Skin epidermis (tissue), 12 donors: ENCODE measurements at regions not wholly inside any gene's neighbourhood (a gene's known extent, or its start where the extent isn't known, plus 50 kb on each side); places are given as distances from the start of the nearest gene placed in this dataset.
"Not testable (repeated sequence)": the region's sequence is repeated elsewhere in the genome, so short reads cannot be mapped to it uniquely, and the experiment has no call there.

Experiments
- H3K27ac ChIP-seq, 21 experiments: fragments of 200-600 bp; sonication (generic) in 11 of 21; one replicate each; pipeline ENCODE4 v1.5.0; 2020; ENCODE audit warnings: mild to moderate bottlenecking in 3 of 21, inconsistent platforms in 2 of 21, moderate library complexity in 2 of 21
- H3K4me3 ChIP-seq, 7 experiments: fragments of 200-600 bp; sonication (generic) in 2 of 7; one replicate each; pipeline ENCODE4 v1.5.0; 2020; ENCODE audit warnings: inconsistent platforms in 2 of 7, mild to moderate bottlenecking in 2 of 7, moderate library complexity in 1 of 7

- not testable (repeated sequence) for H3K27ac ChIP-seq
Observed at GRCh38 chr1:222470252-222470805, 77.6 kb downstream of the HHIPL2 start.

GRCh38 chr1:222466150-222466865 lies 81.6 kb downstream of the HHIPL2 start:
- peak overlapping the region in 2 of 7 experiments; percentile 15 to 40 for H3K4me3 ChIP-seq

More at GRCh38 chr1:222470252-222470805, 77.6 kb downstream of the HHIPL2 start:
- H3K4me3 ChIP-seq, result not testable (repeated sequence)

GRCh38 chr1:222465211-222466041 lies 82.5 kb downstream of the HHIPL2 start:
- peak overlapping the region; percentile 15 to 40 (median 34) for H3K4me3 ChIP-seq
- H3K27ac ChIP-seq, result peak overlapping the region in 19 of 21 experiments; percentile 7 to 90 (median 74)

More at GRCh38 chr1:222466150-222466865, 81.6 kb downstream of the HHIPL2 start:
- H3K27ac ChIP-seq, result peak overlapping the region in 17 of 21 experiments; percentile 7 to 90 (median 74)

DNA sequence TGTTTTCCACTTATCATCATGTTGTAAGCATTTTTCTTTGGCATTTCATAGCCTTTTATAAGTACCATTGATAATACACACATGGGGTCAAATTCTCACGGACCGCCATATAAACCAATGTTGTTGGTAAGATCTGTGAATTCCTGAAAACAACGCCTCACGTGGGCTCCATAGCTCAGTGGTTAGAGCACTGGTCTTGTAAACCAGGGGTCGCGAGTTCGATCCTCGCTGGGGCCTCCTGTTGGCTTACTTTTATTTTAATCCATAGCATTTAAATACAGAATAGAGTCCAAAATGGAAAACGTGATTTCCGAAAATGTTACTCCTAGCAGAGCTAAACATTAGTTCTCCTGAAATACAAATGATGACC lies 83.1 kb downstream of the HHIPL2 start:
- peak overlapping the region; percentile 15 to 40 (median 34) for H3K4me3 ChIP-seq
- H3K27ac ChIP-seq, result peak overlapping the region in 13 of 21 experiments; percentile 7 to 90 (median 75)

GRCh38 chr1:222463059-222463730 lies 84.7 kb downstream of the HHIPL2 start:
- no peak overlapping the region for H3K27ac ChIP-seq
- H3K4me3 ChIP-seq, result no peak overlapping the region

DNA sequence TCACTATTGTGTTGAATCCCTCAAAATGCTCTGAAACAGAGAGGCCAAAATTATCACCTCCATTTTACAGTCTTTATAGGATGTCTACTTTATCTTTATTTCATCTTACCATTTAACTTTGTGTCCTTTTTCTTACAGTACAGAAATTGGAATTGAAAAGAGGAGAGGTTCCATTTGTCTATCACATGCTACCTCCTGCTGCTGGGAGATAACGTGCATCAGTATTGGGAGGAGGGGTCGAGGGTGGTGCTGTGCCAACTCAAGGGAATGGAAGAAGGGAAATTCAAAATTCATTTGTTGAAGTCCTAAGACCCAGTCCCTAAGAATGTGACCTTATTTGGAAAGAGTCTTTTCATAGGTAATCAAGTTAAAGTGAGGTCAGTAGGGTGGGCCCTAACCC lies 85.3 kb downstream of the HHIPL2 start:
- no peak overlapping the region for H3K27ac ChIP-seq
- no peak overlapping the region for H3K4me3 ChIP-seq

DNA sequence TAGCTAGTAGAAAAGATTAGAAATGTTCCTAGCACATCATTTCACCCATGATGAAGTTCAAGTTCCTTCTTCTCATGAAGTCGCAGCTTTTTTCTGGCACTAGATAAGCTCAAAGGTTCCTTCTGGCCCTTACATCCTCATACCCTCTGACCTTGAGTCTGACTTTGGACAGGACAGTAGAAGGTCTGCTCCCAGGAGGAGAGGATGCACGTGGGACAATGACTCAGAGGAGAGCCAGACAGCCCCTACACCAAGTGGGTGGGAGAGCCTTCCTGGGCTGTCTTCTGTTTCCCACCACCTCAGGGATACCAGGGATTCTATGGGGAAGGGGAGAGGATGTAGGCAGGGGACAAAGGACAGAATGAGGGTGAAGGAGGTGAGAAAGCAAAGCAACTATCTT lies 86.0 kb downstream of the HHIPL2 start:
- Histone ChIP-seq H3K27ac (no peak overlapping the region), H3K4me3 (no peak overlapping the region)

DNA sequence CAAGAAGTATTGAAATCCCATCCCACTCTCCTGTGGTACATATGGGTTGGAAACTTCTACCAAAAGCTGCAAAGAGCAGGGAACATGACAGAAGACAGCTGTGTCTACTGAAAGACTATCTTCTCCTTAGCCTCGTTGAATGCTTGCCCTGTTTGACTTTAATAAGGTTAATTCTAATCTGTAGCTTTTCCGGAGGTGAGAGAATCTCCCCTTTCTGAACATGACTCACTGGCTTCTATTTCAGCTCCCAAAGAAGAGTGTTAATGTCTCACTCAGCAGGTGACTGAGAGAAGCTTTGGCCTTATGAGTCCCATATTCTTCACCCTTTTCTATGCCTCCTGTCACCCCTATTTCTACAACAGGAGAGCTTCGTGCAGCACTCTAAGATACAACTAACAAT lies 88.3 kb downstream of the HHIPL2 start:
- Histone ChIP-seq H3K4me3 (no peak overlapping the region), H3K27ac (no peak overlapping the region)

DNA sequence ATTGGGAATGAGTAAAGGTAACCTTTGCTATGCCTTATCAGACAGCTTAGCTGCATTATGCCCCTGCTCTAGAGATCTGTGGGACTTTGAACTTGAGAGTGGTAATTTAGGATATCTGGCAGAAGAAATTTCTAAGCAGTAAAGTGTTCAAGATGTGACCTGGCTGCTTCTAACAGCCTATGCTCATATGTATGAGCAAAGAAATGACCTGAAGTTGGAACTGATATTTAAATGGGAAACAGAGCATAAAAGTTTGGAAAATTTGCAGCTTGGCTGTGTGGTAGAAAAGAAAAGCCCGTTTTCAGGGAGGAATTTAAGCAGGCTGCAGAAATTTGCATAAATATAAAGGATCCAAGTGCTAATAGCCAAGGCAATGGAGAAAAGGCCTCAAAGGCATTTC lies 90.4 kb downstream of the HHIPL2 start:
- H3K4me3 ChIP-seq, result no peak overlapping the region
- no peak overlapping the region for H3K27ac ChIP-seq

DNA sequence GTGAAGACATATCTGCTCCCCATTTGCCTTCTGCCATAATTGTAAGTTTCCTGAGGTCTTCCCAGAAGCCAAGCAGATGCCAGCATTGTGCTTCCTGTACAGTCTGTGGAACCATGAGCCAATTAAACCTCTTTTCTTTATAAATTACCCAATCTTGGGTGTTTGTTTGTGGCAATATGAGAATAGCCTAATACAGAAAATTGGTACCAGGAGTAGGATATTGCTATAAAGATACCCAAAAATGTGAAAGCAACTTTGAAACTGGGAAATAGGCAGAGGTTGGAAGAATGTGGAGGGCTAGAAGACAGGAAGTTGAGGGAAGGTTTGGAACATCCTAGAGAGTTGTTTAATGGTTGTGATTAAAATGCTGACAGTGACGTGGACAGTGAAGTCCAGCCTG lies 90.8 kb downstream of the HHIPL2 start:
- no peak overlapping the region for H3K4me3 ChIP-seq
- no peak overlapping the region for H3K27ac ChIP-seq

- peak overlapping the region in 1 of 7 experiments; percentile 14 for H3K4me3 ChIP-seq
- H3K27ac ChIP-seq, result peak overlapping the region in 10 of 21 experiments; percentile 15 to 75 (median 44)
Observed at GRCh38 chr1:222455188-222455879, 92.6 kb downstream of the HHIPL2 start.

- H3K27ac ChIP-seq, result peak overlapping the region in 13 of 21 experiments; percentile 15 to 77 (median 53)
- peak overlapping the region in 1 of 7 experiments; percentile 14 for H3K4me3 ChIP-seq
Observed at GRCh38 chr1:222454782-222455181, 93.1 kb downstream of the HHIPL2 start.

GRCh38 chr1:222454186-222454585 lies 93.7 kb downstream of the HHIPL2 start:
- peak overlapping the region in 12 of 21 experiments; percentile 15 to 77 (median 55) for H3K27ac ChIP-seq
- H3K4me3 ChIP-seq, result no peak overlapping the region

DNA sequence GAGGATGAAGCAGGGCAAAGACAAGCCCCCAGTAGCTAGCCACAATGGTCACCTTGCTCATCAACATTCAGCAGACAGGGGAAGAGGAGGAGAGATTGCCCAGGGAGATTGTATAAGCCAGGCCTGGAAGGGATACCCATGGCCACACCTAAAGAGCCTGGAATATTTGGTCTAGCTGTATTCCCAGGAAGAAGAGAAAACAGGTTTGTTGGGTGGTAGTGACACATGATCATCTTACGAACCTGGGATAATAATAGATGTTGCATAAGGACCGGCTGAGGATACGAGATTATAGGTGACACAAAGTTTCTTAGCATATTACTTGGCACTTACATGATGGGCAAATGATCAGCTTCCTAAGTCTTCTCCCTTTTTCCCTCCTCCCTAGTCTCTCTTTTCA lies 95.9 kb downstream of the HHIPL2 start:
- no peak overlapping the region for H3K27ac ChIP-seq
- no peak overlapping the region for H3K4me3 ChIP-seq

GRCh38 chr1:222443566-222443965 lies 104.3 kb downstream of the HHIPL2 start:
- H3K4me3 ChIP-seq, result no peak overlapping the region
- H3K27ac ChIP-seq, result no peak overlapping the region

DNA sequence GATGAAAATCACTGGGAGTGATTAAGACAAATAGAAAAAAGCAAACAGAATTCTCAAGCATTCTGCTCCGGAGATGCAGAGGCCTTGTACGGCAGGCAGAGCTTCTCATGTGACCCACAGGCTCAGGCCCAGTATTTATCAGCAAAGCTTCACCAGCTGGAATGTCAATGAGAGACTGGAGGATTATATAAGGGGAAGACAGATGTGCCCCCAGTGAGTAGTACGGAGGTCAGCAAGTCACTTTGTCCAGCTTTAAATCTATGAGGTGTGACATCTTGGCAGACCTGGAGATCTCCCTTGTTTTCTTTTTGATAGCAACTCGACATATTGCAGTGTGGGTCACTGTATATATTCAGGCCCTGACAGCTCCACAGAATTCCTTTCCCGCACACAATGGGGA lies 106.8 kb downstream of the HHIPL2 start:
- Histone ChIP-seq H3K4me3 (no peak overlapping the region), H3K27ac (no peak overlapping the region)

DNA sequence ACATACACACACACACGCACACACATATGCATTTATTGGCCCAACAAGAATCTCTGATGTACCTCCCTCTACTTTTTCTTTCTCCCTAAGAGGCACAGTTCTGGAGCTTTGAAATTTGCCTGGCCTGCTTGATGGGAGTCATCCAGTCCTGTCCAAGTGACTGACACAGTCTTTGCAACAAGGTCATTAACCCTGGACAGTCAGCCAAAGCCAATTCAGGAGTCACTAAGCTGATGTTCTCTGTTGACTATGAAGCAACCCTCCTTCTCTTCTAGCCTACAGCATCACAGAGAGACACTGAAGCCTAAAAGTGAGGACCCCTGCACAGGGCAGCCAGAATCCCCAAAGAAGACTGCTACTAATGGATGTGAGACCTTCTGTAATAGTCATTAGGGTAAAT lies 123.1 kb downstream of the HHIPL2 start:
- Histone ChIP-seq H3K27ac (no peak overlapping the region), H3K4me3 (no peak overlapping the region)

DNA sequence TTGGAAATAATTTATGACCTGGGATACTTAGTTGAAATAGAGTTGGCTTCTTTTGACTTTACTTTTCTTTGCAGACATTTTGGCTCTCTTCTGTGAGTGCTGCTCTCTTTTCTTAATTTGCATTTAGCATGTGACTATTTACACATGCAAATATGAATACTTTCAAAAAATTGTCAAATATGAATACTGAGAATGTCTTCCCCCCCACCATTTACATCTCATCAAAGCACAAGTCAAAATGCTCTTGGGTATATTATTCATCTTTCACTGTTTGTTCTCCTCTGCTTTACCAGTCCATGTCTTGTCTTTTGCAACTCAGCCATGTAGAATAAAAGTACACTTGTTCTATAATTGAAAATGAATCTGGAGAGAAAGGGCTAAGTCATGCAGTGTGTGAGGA lies 126.5 kb downstream of the HHIPL2 start:
- Histone ChIP-seq H3K27ac (peak overlapping the region in 4 of 21 experiments; percentile 27 to 70 (median 43)), H3K4me3 (no peak overlapping the region)

DNA sequence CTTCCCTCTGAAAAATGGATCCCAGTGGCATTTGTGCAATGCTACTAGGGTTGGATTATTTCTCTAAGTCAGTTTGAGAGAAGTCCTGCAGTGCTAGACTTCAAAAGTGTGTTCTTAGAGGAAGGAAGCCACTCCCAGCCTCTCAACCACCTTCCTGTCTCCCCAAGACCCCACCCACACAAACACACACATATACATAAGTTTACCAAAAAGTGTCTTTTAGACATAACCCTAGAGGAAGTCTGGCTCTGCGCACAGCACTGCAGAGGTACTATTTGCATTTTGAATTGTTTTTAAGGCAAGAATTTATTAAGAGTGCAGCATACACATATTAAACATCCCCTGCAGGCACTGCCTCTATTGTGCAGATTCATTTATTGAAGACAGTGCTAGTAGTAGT lies 127.3 kb downstream of the HHIPL2 start:
- no peak overlapping the region for H3K4me3 ChIP-seq
- H3K27ac ChIP-seq, result peak overlapping the region in 4 of 21 experiments; percentile 39 to 70 (median 56)
